ENCODE measurements at regions not wholly inside any gene's neighbourhood (a gene's known extent, or its start where the extent isn't known, plus 50 kb on each side); places are given as distances from the start of the nearest gene placed in this dataset.

DNA sequence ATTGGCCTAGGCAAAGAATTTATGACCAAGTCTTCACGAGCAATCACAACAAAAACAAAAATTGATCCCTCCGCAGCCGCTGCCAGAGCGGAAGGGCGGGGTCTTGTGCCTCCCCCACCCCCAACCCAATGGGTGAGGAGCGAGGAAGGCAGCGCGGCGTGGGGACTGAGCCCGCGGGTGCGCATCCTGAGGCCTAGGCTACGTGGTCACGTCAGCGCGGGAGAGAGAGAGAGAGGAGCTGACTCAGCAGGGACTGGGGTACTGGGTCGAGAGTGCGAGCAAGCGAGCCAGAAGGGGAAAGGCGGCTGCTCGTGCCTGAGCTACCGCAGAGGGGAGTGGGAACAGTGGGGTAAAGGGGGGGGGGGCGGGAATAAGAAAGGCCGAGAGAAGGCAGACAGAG is 90.1 kb upstream of the FERMT1 start:
- TF ChIP-seq, protein P1, sequence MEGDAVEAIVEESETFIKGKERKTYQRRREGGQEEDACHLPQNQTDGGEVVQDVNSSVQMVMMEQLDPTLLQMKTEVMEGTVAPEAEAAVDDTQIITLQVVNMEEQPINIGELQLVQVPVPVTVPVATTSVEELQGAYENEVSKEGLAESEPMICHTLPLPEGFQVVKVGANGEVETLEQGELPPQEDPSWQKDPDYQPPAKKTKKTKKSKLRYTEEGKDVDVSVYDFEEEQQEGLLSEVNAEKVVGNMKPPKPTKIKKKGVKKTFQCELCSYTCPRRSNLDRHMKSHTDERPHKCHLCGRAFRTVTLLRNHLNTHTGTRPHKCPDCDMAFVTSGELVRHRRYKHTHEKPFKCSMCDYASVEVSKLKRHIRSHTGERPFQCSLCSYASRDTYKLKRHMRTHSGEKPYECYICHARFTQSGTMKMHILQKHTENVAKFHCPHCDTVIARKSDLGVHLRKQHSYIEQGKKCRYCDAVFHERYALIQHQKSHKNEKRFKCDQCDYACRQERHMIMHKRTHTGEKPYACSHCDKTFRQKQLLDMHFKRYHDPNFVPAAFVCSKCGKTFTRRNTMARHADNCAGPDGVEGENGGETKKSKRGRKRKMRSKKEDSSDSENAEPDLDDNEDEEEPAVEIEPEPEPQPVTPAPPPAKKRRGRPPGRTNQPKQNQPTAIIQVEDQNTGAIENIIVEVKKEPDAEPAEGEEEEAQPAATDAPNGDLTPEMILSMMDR (IDR thresholded peaks at IDR 0.05): no peak
- no peak overlapping the region for H3K27ac ChIP-seq
- H3K9ac ChIP-seq (ENCODE audit: low read depth in 2 of 2, low read length in 2 of 2): no peak overlapping the region
- H3K36me3 ChIP-seq: no peaks in the 10 kb centered on the region
- H3K4me3 ChIP-seq: no peak overlapping the region
- no peaks in the 10 kb centered on the region for H3K27me3 ChIP-seq
- no peaks in the 10 kb centered on the region for H3K4me1 ChIP-seq
- DNase-seq: no peak
- no peaks in the 10 kb centered on the region for H3K9me3 ChIP-seq
- intact Hi-C loops (cut with DNase I): no loop called here

DNA sequence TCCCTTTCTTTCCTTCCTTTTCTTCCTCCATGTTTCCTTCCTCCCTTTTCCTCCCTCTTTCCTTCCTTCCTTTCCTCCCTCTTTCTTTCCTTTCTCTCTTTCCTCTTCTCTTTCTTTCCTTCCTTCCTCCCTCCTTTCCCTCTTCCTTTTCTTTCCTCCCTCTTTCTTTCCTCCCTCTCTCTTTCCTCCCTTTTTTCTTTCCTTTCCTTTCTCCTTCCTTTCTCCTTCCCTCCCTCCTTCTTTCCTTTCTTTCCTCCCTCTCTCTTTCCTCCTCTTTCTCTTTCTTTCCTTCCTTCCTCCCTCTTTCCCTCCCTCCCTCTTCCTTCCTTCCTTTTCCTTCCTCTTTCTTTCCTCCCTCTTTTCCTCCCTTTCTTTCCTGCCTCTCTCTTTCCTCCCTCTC is 86.3 kb upstream of the FERMT1 start:
- Histone ChIP-seq H3K4me1 (no peaks in the 10 kb centered on the region), H3K36me3 (no peaks in the 10 kb centered on the region), H3K27ac (no peak overlapping the region), H3K9ac (ENCODE audit: low read depth in 2 of 2, low read length in 2 of 2) (no peak overlapping the region), H3K9me3 (no peaks in the 10 kb centered on the region), H3K4me3 (no peak overlapping the region), H3K27me3 (no peaks in the 10 kb centered on the region)
- no peak for DNase-seq
- intact Hi-C loops (cut with DNase I): no loop called here
- TF ChIP-seq, protein P1 (IDR thresholded peaks at IDR 0.05): no peak

DNA sequence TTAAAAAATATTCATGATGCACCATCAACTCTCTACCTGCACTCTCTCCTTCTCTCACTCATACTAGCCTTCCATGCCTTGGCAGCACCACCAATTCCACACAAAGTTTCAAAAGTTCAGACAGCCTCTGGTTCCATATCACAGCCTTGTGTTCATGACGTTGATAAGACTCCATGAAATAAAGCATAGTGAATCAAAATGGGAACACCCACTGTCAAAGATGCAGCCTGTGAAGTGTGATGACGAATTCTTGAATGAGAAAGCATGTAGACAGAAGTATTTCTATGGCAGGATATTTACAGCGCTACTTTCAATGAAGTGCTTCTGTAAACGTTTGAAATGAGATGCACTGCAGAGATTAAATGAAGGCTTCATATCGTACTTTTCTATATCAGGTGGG is 77.3 kb upstream of the FERMT1 start:
- H3K36me3 ChIP-seq: no peaks in the 10 kb centered on the region
- H3K27ac ChIP-seq: no peak overlapping the region
- no peak overlapping the region for H3K9ac ChIP-seq (ENCODE audit: low read depth in 2 of 2, low read length in 2 of 2)
- TF ChIP-seq, protein P1 (IDR thresholded peaks at IDR 0.05): no peak
- no peaks in the 10 kb centered on the region for H3K27me3 ChIP-seq
- no peak overlapping the region for H3K4me3 ChIP-seq
- H3K9me3 ChIP-seq: no peaks in the 10 kb centered on the region
- DNase-seq: no peak
- intact Hi-C loops (cut with DNase I): no loop called here
- H3K4me1 ChIP-seq: no peaks in the 10 kb centered on the region

DNA sequence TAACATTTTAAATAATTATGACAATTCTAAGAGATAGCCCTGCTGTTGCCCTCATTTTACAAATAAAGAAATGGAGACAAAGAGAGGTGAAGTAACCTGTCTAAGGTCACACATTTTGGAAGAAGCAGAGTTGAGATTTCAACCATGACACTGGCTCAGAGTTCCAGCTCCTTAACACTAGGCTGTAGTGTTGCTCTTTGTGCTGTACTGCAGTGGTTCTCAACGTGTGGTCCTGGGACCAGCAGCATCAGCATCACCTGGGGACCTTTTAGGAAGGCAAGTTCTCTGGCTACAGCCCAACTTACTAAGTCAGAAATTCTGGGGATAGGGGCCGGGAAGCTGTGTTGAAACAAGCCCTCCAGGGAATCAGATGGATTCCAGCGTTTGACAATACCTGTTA is 62.4 kb upstream of the FERMT1 start:
- H3K27ac ChIP-seq: no peak overlapping the region

DNA sequence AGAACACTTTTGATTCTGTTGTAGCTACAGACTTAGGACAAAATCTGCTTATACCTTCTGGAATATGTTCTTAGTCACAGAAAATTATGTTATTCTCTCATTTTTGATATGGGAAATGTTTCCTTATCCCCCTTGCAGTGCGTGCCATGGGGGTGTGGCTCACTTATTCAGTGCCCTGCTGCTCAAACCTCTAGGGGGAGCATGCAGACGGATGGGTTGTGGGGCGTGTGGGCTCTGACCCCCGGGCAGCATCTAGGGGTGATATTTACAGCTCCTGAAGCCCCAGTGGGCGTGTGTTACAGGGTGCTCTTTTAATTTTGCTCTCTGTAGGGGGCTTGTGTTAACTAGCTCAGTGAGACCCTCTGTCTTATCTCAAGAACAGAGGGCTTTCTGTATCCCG is 61.3 kb upstream of the FERMT1 start:
- Histone ChIP-seq H3K4me1 (no peaks in the 10 kb centered on the region), H3K36me3 (no peaks in the 10 kb centered on the region), H3K27ac (no peak overlapping the region), H3K9ac (ENCODE audit: low read depth in 2 of 2, low read length in 2 of 2) (no peak overlapping the region), H3K4me3 (no peak overlapping the region), H3K9me3 (no peaks in the 10 kb centered on the region), H3K27me3 (no peaks in the 10 kb centered on the region)
- TF ChIP-seq, protein P1 (IDR thresholded peaks at IDR 0.05): no peak
- no peak for DNase-seq
- intact Hi-C loops (cut with DNase I): no loop called here

More for the DNA sequence above, 62.4 kb upstream of the FERMT1 start:
- Histone ChIP-seq H3K36me3 (no peaks in the 10 kb centered on the region), H3K9ac (ENCODE audit: low read depth in 2 of 2, low read length in 2 of 2) (no peak overlapping the region), H3K9me3 (no peaks in the 10 kb centered on the region), H3K4me1 (no peaks in the 10 kb centered on the region), H3K4me3 (no peak overlapping the region), H3K27me3 (no peaks in the 10 kb centered on the region)
- TF ChIP-seq, protein P1 (IDR thresholded peaks at IDR 0.05): no peak
- intact Hi-C loops (cut with DNase I): no loop called here
- DNase-seq: no peak

DNA sequence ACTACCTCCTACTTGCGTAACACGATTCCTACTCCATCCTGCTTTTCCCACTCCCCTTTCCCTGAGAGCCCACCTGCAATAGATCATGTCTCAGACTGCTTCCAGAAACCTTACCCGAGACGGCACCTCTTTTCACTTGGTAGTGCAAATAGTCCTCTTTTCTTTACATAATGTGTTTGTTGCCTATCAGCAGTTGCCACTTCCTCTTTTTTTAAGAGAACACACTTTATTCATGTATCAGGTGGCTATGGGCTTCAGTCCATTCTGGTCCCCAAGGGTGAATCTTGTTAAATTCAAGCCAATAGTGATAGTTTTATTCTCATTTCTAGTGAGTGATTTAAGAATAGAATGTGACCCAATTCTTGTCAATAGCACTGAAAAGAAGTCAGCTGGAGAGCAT is 57.7 kb upstream of the FERMT1 start:
- H3K4me3 ChIP-seq: no peak overlapping the region
- no peaks in the 10 kb centered on the region for H3K27me3 ChIP-seq
- DNase-seq: no peak
- no peaks in the 10 kb centered on the region for H3K36me3 ChIP-seq
- H3K9me3 ChIP-seq: no peaks in the 10 kb centered on the region
- H3K27ac ChIP-seq: no peak overlapping the region
- intact Hi-C loops (cut with DNase I): no loop called here
- TF ChIP-seq, protein P1 (IDR thresholded peaks at IDR 0.05): no peak
- no peak overlapping the region for H3K9ac ChIP-seq (ENCODE audit: low read depth in 2 of 2, low read length in 2 of 2)
- no peaks in the 10 kb centered on the region for H3K4me1 ChIP-seq

Data from colonic mucosa (tissue), 4 donors.